HG03457 (cell line): ENCODE measurements at regions not wholly inside any gene's neighbourhood (a gene's known extent, or its start where the extent isn't known, plus 50 kb on each side); places are given as distances from the start of the nearest gene placed in this dataset.

Source experiments
- ATAC-seq: cut with Tn5 transposase; IDR thresholded peaks from one replicate; pipeline ENCODE4 v1.9.1; 2021; ENCODE audit warnings: moderate number of reproducible peaks; ENCODE audit not compliant: unreplicated experiment

DNA sequence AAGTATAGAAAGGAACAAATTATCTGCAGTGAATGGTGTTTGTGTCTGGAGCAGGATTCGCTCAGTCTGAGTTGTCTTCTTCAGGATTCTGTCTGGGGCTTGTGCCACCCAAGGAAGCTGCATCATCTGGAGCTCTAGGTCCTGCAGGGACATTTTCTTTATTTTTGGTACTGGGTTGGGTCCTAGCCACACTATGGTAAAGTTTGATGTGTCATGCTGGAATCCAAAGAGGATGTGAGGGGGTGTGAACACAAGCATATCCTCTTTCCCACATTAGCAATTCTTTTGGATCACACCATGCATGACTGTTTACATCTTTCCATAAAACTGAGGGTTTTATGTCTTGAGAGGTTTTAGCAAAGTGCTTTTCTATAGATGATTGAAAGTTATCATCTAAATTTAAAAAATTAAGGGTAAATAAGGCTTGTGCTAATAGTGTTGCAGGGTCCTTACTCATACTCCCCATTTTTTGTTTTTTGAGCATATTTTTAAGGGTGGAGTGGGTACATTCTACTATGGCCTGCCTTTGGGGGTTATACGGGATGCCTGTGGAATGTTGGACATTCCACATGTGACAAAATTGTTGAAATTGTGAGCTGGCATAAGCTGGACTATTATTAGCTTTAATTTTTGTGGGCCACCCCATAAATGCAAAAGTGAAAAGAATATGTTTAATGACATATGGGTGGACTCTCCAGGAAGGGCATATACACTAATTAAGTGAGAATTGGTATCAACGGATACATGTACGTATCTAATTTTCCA, 152.0 kb upstream of the HMCN1 start:
- no peak for ATAC-seq

DNA sequence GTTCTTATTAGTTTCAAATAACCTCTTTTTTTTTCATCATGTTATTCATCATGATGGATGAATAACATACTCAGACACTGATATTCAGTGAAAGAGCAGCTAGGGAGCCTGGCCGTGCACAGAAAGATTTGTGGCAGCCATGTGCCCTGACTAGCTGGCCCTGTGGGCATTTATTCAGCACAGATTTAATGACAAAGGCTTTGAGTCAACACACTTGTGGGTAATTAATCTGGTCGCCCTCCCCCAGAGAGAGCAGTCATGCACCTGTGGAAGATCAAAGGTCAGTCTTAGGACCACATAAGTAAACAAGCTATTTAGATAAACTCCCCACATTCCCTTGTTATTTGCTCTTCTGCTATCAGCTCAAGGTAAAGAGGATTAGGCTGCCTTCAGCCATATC, 153.2 kb upstream of the HMCN1 start:
- ATAC-seq: no peak

DNA sequence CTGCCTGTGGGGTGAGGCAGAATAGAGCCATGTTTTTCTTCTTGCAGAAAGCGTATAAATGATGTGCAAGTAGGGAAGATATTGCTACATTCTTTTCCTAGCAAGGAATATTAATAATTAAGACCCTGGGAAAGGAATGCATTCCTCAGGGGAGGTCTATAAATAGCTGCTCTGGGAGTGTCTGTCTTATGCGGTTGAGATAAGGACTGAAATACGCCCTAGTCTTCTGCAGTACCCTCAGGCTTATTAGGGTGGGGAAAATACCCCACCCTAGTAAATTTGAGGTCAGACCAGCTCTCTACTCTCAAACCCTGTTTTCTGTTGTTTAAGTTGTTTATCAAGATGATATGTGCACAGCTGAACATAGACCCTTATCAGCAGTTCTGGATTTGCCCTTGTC, 155.9 kb upstream of the HMCN1 start:
- ATAC-seq: no peak

GRCh38 chr1:185574139-185574875, 159.9 kb upstream of the HMCN1 start:
- no peak for ATAC-seq

DNA sequence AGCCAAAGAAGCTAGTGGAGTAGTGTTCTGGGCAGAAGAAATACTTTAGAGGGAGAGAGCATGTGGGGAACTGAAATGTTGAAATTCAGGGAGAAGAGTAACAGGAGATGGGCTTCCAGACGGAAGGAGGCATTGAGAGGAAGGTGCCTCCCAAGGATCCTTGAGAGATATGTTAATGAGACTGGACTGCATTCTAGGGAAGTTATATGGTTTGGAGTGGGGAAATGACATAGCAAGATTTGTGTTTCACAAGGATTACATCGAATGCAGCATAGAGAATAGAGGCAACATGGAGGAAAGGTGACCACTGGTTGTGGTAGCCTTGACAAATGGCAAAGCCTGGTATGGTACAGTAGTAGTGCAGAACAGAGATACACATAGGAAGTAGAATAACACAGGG, 160.5 kb upstream of the HMCN1 start:
- ATAC-seq: no peak

GRCh38 chr1:185573162-185573561, 161.0 kb upstream of the HMCN1 start:
- no peak for ATAC-seq

GRCh38 chr1:185570962-185571361, 163.2 kb upstream of the HMCN1 start:
- no peak for ATAC-seq

DNA sequence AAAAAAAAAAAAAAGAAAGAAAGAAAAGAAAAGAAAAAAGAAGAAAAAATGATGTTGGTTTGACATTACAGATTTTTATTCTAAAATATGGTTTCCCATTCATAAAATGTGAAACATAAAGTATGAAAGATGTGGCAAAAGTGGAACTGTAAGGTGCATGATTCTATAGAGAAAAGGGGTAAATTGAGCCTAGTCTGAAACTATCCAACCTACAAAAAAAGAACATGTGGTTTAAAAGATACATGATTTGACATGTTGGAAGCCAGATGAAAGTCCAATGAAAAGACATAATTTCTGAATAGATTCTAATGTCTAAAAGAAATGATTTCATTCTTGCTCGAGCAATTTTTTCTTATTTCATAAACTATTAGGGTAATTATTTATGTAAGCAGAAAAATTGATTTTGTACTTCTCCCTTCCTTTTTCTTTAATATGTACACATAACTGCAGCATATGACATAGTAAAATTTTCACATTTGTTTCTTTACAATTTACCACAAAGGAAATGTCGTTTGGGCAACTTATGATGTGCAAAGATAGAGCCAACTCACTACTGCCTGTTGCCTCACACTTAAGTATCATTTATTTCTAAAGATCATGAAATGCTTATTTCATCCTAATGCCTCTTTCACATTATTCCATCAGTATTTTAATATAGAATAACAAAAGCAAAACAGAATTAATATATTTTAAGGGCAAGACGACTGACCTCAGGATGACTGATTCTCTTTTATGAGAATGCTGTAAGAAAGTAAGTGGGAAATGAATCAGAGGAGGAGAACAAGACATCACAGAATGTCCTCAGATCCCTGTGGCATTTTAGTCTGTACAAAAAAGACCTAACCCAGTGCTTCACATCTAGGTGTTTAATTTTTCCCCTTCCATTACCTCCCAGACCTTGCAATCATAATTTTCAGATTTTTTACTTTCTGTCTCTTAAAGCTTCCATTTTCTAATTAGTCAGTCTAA, 165.8 kb upstream of the HMCN1 start:
- ATAC-seq: no peak

DNA sequence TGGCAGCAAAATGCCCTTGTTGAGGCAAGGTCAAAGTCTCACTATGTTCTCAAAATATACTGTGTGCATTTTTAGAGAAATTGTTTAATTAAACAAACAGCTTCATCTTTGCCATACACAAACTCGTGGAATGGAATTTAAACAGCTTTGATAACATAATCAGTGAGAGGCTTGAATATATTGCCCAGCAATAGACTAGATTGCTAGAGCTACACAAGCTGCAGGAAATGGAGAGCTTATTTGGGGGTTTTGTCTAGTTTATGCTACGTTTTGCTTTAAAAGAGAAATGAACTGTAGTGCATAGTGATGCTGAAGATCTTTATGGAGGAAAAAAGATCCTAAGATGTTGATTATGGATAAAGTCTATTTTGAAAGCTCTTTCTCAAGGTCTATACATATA, 166.8 kb upstream of the HMCN1 start:
- no peak for ATAC-seq

GRCh38 chr1:185566995-185567394, 167.2 kb upstream of the HMCN1 start:
- no peak for ATAC-seq

DNA sequence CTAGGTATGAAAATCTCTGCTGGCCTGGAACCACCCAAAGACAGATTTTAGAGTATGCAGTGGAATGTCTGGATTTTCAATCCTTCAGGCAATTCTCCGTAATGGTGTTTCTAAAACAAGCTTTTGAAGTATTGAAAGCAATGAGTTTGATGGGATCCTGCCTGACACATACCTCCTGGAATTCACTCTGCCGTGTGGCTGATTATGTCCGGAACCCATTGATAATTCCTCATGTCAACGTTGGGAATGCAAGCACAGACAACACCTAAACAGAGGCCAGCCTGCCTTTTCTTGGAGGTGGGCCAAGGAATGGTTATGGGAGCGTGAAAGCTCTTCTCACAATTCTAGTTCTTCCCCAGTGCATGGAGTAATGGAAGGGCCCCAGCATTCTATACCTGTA, 168.9 kb upstream of the HMCN1 start:
- no peak for ATAC-seq

- ATAC-seq: no peak
These were observed 169.4 kb upstream of the HMCN1 start for GRCh38 chr1:185564816-185565215.

DNA sequence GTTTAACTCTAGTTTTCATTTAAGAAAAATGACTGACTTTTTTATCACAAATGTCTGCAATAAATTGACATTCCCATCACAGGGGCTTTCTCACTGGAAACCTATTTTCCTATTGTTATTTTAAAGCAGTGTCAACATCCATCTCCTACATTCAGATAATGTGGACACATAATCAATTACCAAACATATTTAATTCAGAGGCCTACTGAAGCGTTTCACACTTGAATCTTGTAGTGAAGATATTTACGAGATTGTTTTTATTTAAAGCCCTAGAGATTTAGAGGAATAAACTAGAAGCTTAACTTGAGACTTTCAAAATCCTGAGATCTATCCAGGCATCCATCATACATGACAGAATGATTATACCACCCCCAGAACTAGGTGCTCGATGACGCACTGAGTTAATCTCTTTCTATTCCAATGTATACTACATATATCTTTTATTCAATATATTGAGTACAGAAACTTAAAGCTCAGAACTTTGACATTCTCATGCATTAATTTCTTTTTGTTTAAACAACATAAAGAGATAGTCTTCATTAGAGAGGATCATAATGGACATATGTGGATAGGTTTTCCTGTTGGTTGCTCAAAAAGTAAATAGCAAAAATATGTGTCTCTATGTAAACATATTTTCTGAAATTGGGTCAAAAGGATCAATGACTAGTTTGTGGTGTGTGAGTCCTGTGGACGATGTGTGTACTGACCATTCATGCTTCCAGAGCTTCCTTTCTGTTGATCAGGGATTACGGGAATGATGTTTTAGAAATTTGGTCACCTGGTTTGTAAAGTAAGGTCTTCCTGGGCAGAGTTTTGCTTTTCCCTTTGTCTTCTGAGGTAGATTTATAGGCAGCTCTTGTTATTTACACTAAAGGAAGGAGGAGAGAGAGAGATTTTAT, 171.5 kb upstream of the HMCN1 start:
- no peak for ATAC-seq

DNA sequence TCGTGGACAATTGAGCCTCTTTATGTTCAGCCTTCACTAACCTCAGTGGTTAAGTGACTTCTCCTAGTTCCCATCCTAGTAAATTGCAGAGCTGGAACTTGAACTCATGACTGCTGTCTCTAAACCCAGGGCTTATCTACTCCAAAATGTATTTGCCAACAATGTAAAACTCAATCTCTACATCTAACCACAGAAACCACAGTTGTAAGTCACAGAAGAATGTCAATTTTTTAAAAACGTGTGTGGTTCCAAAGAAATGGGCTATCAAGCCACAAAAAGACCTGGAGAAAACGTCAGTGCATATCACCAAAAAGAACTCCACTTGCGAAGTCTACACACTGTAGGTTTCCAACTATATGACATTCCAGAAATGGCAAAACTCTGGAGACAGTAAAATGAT, 172.6 kb upstream of the HMCN1 start:
- no peak for ATAC-seq

DNA sequence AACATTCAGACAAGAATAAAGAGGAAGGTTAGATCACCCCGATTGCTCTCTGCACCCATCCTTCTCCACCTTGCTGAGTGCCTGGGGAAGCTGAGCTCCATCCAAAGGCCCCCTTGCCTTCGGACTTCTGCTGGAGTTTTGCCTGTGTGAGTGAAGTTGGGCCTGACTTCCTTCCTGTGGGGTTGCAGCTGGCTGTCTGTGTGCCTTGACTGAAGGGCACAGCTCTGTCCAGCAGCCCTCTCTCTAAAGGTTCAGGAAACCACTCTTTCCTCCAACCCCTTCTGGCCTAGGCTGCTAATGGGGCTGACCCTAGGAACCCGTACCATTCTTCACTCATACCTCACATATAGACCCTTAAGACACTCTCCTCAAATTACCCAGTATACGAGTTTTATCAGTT, 173.4 kb upstream of the HMCN1 start:
- no peak for ATAC-seq

DNA sequence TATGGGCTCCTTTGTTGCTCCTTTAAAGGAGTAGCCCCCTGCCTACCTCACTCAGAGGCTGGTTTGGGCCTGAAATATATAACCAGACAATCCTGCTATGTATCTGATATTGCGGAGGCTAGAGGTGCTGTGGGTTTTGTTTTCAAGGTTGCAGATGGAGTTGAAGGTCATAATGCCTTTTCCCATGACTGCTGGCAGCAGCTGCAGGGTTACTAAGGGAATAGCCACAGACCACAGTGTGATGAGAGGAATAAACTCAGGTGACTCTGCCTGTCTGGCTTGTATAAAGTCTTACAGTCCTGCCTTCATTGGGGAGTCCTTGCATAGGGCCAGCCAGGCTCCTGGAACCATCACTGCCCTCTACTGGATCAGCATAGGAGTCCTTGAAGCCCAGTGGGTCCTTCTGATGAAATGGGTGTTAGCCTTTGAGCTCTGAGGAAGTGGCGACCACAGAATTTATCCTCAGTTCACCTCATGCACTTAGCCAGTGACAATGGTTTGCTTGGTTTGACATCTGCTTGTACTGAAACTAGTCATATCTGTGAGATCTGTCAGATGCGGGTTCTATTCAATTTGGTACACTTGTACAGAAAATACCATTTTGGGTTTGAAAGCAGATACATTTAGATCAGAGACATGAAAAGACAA, 174.4 kb upstream of the HMCN1 start:
- peak; percentile 95 for ATAC-seq

DNA sequence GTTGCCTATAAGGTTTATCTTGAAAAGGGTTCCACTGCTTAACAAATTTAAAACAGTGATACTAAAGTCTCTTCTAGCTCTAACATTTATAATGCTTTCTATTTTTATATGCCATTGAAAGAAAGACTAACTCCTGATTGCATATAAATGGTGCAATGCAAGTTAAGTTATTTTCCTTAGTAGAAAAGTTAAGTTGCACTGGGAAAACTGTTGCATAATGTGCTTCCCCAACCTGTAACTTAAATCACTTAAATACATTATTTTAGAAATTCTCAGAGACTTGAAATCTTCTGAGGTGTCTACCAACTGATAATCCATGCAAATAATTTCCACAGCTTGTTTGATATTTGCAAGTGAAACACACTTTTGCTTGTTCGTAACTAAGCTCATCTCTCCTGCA, 175.0 kb upstream of the HMCN1 start:
- no peak for ATAC-seq

GRCh38 chr1:185556561-185556960, 177.6 kb upstream of the HMCN1 start:
- ATAC-seq: no peak

DNA sequence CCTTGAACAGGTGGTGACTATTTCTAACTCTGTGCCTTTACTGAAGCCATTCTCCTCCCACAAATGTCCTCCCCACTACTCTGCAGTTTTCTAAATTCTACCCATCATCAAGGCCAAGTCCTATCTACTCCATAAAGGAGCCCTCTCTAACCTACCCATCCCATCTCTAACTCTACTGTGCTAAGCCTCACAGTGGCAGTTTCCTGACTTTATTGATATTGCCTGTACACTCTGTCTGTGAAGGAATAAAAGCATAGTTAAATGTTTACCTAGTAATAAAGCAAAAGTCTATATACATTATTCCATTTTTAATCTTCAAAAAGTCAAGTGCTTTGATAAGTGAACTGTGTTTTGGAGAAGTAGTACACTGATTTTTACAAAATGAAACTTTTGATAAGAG, 178.4 kb upstream of the HMCN1 start:
- ATAC-seq: no peak

- no peak for ATAC-seq
These were observed 183.2 kb upstream of the HMCN1 start for GRCh38 chr1:185551008-185551407.
